HUES64 (cell line): ENCODE measurements at regions not wholly inside any gene's neighbourhood (a gene's known extent, or its start where the extent isn't known, plus 50 kb on each side); places are given as distances from the start of the nearest gene placed in this dataset.

ENCODE experiments used
- H3K27ac ChIP-seq: 2 replicates; pipeline ENCODE4 v1.7.0; 2013; ENCODE audit warnings: low read depth, low read length, inconsistent platforms
- H3K27me3 ChIP-seq: 2 replicates; pipeline ENCODE4 v1.6.1; 2013; ENCODE audit warnings: mild to moderate bottlenecking, low read length; ENCODE audit not compliant: insufficient read depth
- H3K36me3 ChIP-seq: 2 replicates; pipeline ENCODE4 v1.6.1; 2013; ENCODE audit warnings: mild to moderate bottlenecking, low read length; ENCODE audit not compliant: insufficient read depth
- H3K4me1 ChIP-seq: 2 replicates; pipeline ENCODE4 v1.6.1; 2013; ENCODE audit warnings: mild to moderate bottlenecking, low read length, moderate library complexity; ENCODE audit not compliant: insufficient read depth
- H3K4me3 ChIP-seq: 2 replicates; pipeline ENCODE4 v1.5.1; 2013; ENCODE audit warnings: mild to moderate bottlenecking, low read length, moderate library complexity
- H3K9ac ChIP-seq: 2 replicates; pipeline ENCODE4 v1.6.1; 2013; ENCODE audit warnings: mild to moderate bottlenecking, low read depth, low read length
- H3K9me3 ChIP-seq: 2 replicates; pipeline ENCODE4 v1.6.1; 2013; ENCODE audit warnings: low read depth, low read length; ENCODE audit not compliant: insufficient read depth
- WGBS: fragments of 150-250, 120-280 bp; methylation state at CpG from one replicate; pipeline ENCODE4 v1.1.7; 2013; ENCODE audit warnings: missing lambda C conversion rate; 5-methylcytosine and 5-hydroxymethylcytosine counted together

- Histone ChIP-seq H3K4me1 (no peaks in the 10 kb centered on the region; the same call in 1 of the 2 replicates), H3K9me3 (no peaks in the 10 kb centered on the region), H3K4me3 (no peak overlapping the region), H3K9ac (no peak overlapping the region), H3K27me3 (no peaks in the 10 kb centered on the region), H3K27ac (no peak overlapping the region), H3K36me3 (no peaks in the 10 kb centered on the region)
- WGBS = 95% methylated on average over 5 of the region's 5 CpGs
These were observed 144.5 kb upstream of the TMEM72 start for GRCh38 chr10:44766631-44767030.

DNA sequence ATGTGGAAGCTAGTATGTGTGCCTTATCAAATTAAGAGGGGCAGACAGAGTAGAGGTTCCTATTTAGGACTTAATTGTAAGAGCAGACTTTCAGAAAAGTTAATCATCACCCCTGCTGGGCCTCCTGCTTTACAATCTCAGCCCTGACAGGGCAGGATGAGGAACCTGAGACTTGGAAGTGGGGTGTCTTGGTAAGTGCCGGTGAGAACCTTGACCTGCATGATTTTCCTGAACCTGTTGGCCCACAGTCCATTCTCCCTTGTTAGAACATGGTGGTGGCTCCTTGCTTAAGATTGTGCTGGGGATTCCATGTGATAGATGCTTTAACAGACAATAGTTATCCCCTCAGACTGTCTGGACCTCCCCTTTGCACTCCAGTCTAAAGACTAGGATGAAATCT is 141.7 kb upstream of the TMEM72 start:
- no peaks in the 10 kb centered on the region for H3K9me3 ChIP-seq
- no peak overlapping the region for H3K27ac ChIP-seq
- no peak overlapping the region for H3K9ac ChIP-seq
- no peaks in the 10 kb centered on the region for H3K36me3 ChIP-seq
- no peaks in the 10 kb centered on the region; the same call in 1 of the 2 replicates for H3K4me1 ChIP-seq
- 100% methylated on average over 1 of the region's 1 CpG for WGBS
- H3K4me3 ChIP-seq = no peak overlapping the region
- no peaks in the 10 kb centered on the region for H3K27me3 ChIP-seq

DNA sequence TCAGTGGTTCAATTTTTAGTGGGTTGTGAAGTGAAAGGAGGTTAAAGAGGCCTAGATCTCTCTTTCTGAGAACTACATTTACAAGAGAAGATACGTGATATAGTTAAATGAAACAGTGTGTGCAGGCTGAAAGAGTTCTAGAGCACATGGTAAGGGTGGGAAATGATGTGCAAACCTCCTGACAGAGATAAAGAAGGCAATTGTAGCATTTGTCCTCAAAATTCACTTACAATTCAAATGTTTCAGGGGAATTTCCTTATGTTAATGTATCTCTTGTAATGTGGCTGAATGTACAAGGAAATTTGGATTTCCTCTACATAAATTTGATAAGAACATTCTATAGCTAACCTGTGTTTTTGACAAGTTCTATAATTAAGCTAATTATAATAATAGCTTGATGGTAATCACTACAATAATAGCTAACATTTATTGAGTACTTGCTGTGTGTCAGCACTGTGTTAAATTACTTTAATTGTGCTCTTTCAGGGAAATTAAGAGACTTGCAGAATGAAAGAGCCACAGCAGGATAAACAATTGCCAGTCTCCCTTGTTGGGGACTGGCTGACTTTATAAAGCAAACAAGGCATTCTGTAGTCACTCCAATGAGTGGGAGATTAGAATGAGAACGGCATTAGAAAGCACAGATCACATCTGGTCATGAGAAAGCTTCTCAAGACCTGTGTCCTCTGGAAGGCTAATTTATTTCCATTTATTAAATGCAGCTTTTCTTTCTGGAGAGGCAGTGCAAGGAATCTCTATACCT is 139.7 kb upstream of the TMEM72 start:
- WGBS = 87% methylated on average over 2 of the region's 2 CpGs
- H3K4me1 ChIP-seq = no peaks in the 10 kb centered on the region; the same call in 1 of the 2 replicates
- H3K27me3 ChIP-seq = no peaks in the 10 kb centered on the region
- no peak overlapping the region for H3K27ac ChIP-seq
- no peaks in the 10 kb centered on the region for H3K9me3 ChIP-seq
- no peaks in the 10 kb centered on the region for H3K36me3 ChIP-seq
- H3K4me3 ChIP-seq = no peak overlapping the region
- no peak overlapping the region for H3K9ac ChIP-seq

- Histone ChIP-seq H3K27ac (no peak overlapping the region), H3K4me1 (no peaks in the 10 kb centered on the region; the same call in 1 of the 2 replicates), H3K36me3 (no peaks in the 10 kb centered on the region), H3K27me3 (no peaks in the 10 kb centered on the region), H3K9ac (no peak overlapping the region), H3K4me3 (no peak overlapping the region), H3K9me3 (no peaks in the 10 kb centered on the region)
- 93% methylated on average over 19 of the region's 19 CpGs for WGBS
These were observed 137.6 kb upstream of the TMEM72 start for GRCh38 chr10:44773565-44773964.

DNA sequence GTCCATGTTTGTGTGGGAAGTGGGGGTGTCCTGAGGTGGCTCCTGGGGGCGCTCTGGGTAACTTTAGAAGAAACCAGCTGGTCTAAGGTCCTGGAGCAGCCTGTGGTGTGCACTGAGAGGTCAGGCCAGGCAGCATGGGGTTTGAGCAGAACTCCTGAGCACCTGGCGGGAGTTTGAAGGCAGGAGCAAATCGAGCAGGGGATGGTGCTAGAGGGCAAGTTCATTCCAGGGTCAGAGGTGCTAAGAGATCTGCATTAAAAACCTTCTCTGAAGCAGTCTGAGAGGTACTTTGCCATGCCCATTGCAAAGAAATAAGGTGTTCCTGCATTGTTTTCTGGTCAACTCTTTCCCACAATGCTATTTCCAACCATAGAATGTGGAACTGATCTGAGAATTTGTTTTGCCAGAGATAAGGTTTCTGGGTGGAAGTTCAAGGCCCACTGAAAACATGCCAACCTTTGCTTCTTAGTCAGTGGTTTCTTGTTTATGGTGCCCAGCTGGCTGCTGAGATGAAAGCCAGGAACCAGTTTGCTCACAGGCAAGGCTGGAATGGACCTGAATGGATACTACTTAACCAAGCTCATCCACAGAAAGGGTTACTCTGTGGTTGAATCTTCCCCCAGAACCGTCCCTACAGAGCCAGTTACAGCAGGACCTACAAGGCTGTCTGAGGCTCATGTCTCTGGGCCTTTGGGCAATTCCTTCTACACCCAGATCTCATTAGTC is 136.3 kb upstream of the TMEM72 start:
- H3K27ac ChIP-seq = no peak overlapping the region
- WGBS = 62% methylated on average over 4 of the region's 4 CpGs

GRCh38 chr10:44775402-44775741 is 135.8 kb upstream of the TMEM72 start:
- no peak overlapping the region for H3K27ac ChIP-seq
- H3K4me1 ChIP-seq = no peaks in the 10 kb centered on the region
- H3K4me3 ChIP-seq = no peak overlapping the region
- H3K9me3 ChIP-seq = no peaks in the 10 kb centered on the region
- WGBS = 92% methylated on average over 6 of the region's 6 CpGs
- H3K36me3 ChIP-seq = no peaks in the 10 kb centered on the region
- H3K9ac ChIP-seq = no peak overlapping the region
- H3K27me3 ChIP-seq = no peaks in the 10 kb centered on the region

More for the DNA sequence above, 136.3 kb upstream of the TMEM72 start:
- H3K4me1 ChIP-seq = no peaks in the 10 kb centered on the region; the same call in 1 of the 2 replicates
- H3K9me3 ChIP-seq = no peaks in the 10 kb centered on the region
- no peaks in the 10 kb centered on the region for H3K36me3 ChIP-seq
- H3K27me3 ChIP-seq = no peaks in the 10 kb centered on the region
- no peak overlapping the region for H3K9ac ChIP-seq
- H3K4me3 ChIP-seq = no peak overlapping the region

GRCh38 chr10:44776181-44776580 is 135.0 kb upstream of the TMEM72 start:
- Histone ChIP-seq H3K9me3 (no peaks in the 10 kb centered on the region), H3K27me3 (no peaks in the 10 kb centered on the region), H3K4me1 (no peaks in the 10 kb centered on the region), H3K27ac (no peak overlapping the region), H3K9ac (no peak overlapping the region), H3K4me3 (no peak overlapping the region), H3K36me3 (no peaks in the 10 kb centered on the region)
- WGBS = 92% methylated on average over 2 of the region's 3 CpGs

GRCh38 chr10:44779511-44779910 is 131.6 kb upstream of the TMEM72 start:
- no peak overlapping the region for H3K9ac ChIP-seq
- no peaks in the 10 kb centered on the region for H3K36me3 ChIP-seq
- H3K4me1 ChIP-seq = no peaks in the 10 kb centered on the region
- no peak overlapping the region for H3K27ac ChIP-seq
- H3K4me3 ChIP-seq = no peak overlapping the region
- H3K9me3 ChIP-seq = no peaks in the 10 kb centered on the region
- H3K27me3 ChIP-seq = no peaks in the 10 kb centered on the region
- WGBS = 94% methylated on average over 7 of the region's 7 CpGs

GRCh38 chr10:44780426-44780825 is 130.7 kb upstream of the TMEM72 start:
- Histone ChIP-seq H3K4me1 (no peaks in the 10 kb centered on the region), H3K36me3 (no peaks in the 10 kb centered on the region), H3K9me3 (no peaks in the 10 kb centered on the region), H3K4me3 (no peak overlapping the region), H3K9ac (no peak overlapping the region), H3K27ac (no peak overlapping the region), H3K27me3 (no peaks in the 10 kb centered on the region)
- 94% methylated on average over 2 of the region's 2 CpGs for WGBS

DNA sequence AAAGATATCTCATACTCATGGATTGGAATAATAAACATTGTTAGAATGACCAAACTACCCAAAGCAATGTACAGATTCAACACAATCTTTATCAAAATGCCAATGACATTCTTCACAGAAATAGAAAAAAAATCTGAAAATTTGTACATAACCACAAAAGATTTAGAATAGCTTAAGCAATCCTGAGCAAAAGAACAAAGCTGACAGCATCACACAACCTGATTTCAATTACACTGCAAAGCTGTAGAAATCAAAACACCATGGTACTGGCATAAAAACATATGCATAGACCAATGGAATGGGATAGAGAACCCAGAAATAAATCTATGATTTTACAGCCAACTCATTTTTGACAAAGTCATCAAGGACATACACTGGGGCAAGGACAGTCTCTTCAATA is 130.0 kb upstream of the TMEM72 start:
- H3K36me3 ChIP-seq = no peaks in the 10 kb centered on the region
- H3K4me3 ChIP-seq = no peak overlapping the region
- no peaks in the 10 kb centered on the region for H3K9me3 ChIP-seq
- no peak overlapping the region for H3K9ac ChIP-seq
- no peaks in the 10 kb centered on the region for H3K27me3 ChIP-seq
- H3K4me1 ChIP-seq = no peaks in the 10 kb centered on the region
- no peak overlapping the region for H3K27ac ChIP-seq

DNA sequence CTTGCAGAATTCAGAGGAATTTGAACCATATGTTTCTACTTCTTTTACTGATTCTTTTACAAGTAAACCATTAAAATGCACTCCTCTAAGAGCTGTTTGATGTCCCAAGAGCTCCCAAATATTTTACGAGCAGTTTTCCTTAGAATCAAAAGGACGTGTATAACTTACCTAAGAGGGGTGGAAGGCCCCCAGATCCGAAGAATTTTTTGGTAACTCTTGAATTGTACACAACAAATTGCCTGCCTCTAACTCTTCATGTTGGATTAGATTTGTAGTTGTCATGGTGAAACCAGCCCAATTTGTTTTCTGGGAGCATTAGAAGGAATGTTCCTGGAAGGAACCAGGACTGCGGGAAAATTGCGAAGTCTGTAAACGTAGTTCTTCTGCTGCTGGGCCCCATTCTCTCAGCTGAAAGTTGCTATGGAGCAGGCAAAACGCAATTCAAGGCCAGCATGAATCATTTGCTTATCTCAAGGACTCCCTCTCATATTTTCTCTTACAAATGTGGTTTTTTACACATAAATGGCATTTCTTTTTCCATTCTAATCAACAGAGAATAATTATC is 124.8 kb upstream of the TMEM72 start:
- Histone ChIP-seq H3K4me1 (no peaks in the 10 kb centered on the region), H3K27me3 (no peaks in the 10 kb centered on the region), H3K27ac (no peak overlapping the region), H3K36me3 (no peaks in the 10 kb centered on the region), H3K9ac (no peak overlapping the region), H3K4me3 (no peak overlapping the region), H3K9me3 (no peaks in the 10 kb centered on the region)
- whole genome bisulfite sequencing = 91% methylated on average over 7 of the region's 7 CpGs
